SU-DHL-6 (cell line): ENCODE measurements at regions not wholly inside any gene's neighbourhood (a gene's known extent, or its start where the extent isn't known, plus 50 kb on each side); places are given as distances from the start of the nearest gene placed in this dataset.

ENCODE experiments used
- H2AFZ ChIP-seq: fragments of 200-600 bp; sonication (generic); 2 replicates; pipeline ENCODE4 v1.6.1; 2014; ENCODE audit warnings: low read depth, mild to moderate bottlenecking, moderate library complexity, mixed read lengths, antibody characterized with exemption, low read length; ENCODE audit not compliant: severe bottlenecking
- H3F3A ChIP-seq: fragments of 200-600 bp; shearing (Covaris generic); 2 replicates; pipeline ENCODE4 v1.6.0; 2016; ENCODE audit warnings: antibody characterized with exemption, mild to moderate bottlenecking; ENCODE audit not compliant: insufficient read depth
- H3K27ac ChIP-seq: fragments of 200-600 bp; sonication (generic); 2 replicates; pipeline ENCODE4 v1.5.1; 2016; ENCODE audit warnings: low read depth, mild to moderate bottlenecking, low read length, moderate library complexity, mixed read lengths
- H3K27me3 ChIP-seq: fragments of 200-600 bp; sonication (generic), shearing (Covaris generic); 2 replicates; pipeline ENCODE4 v1.6.0; 2014; ENCODE audit warnings: mild to moderate bottlenecking, low read length
- H3K36me3 ChIP-seq: fragments of 200-600 bp; sonication (generic); 2 replicates; pipeline ENCODE4 v1.6.1; 2014; ENCODE audit warnings: mild to moderate bottlenecking, low read length, mixed read lengths
- H3K4me2 ChIP-seq: fragments of 300-600, 200-600 bp; shearing (Covaris generic), sonication (generic); 2 replicates; pipeline ENCODE4 v1.6.0; 2014; ENCODE audit warnings: low read length, low read depth, mild to moderate bottlenecking; ENCODE audit not compliant: poor library complexity, severe bottlenecking
- H3K4me3 ChIP-seq: fragments of 200-600 bp; sonication (generic); 2 replicates; pipeline ENCODE4 v1.5.1; 2014; ENCODE audit warnings: antibody characterized with exemption, low read length, mild to moderate bottlenecking, mixed read lengths; ENCODE audit not compliant: insufficient read depth, poor library complexity, severe bottlenecking
- H3K79me2 ChIP-seq: fragments of 200-600 bp; sonication (generic); 2 replicates; pipeline ENCODE4 v1.6.1; 2014; ENCODE audit warnings: mild to moderate bottlenecking, low read length, moderate library complexity; ENCODE audit not compliant: insufficient read depth
- H3K9ac ChIP-seq: fragments of 200-600 bp; sonication (generic); 2 replicates; pipeline ENCODE4 v1.7.0; 2014; ENCODE audit warnings: mild to moderate bottlenecking, low read length
- H3K9me2 ChIP-seq: fragments of 200-600 bp; sonication (generic); replicated peaks from 2 replicates; pipeline ENCODE4 v1.6.1; 2014; ENCODE audit warnings: low read length; ENCODE audit not compliant: insufficient read depth
- H3K9me3 ChIP-seq: fragments of 200-600 bp; sonication (generic); 2 replicates; pipeline ENCODE4 v1.6.1; 2014; ENCODE audit warnings: low read length, mixed read lengths; ENCODE audit not compliant: insufficient read depth
- H4K20me1 ChIP-seq: fragments of 200-600 bp; sonication (generic); 2 replicates; pipeline ENCODE4 v1.6.1; 2014; ENCODE audit warnings: low read depth, mild to moderate bottlenecking, antibody characterized with exemption, low read length, moderate library complexity, mixed read lengths
- EZH2phosphoT487 ChIP-seq: fragments of 200-600 bp; sonication (generic), shearing (Covaris generic); conservative IDR thresholded peaks from 2 replicates; pipeline ENCODE4 v1.6.1; 2018; ENCODE audit warnings: mild to moderate bottlenecking, antibody characterized with exemption, low read length, moderate library complexity, mixed read lengths
- TF ChIP-seq, protein P1 (sequence below): fragments of 200-600 bp; sonication (generic); IDR thresholded peaks from one replicate; pipeline ENCODE4 v1.5.1; 2017; ENCODE audit warnings: antibody characterized with exemption, mild to moderate bottlenecking, low read length, moderate library complexity; ENCODE audit not compliant: insufficient read depth, poor library complexity, severe bottlenecking

DNA sequence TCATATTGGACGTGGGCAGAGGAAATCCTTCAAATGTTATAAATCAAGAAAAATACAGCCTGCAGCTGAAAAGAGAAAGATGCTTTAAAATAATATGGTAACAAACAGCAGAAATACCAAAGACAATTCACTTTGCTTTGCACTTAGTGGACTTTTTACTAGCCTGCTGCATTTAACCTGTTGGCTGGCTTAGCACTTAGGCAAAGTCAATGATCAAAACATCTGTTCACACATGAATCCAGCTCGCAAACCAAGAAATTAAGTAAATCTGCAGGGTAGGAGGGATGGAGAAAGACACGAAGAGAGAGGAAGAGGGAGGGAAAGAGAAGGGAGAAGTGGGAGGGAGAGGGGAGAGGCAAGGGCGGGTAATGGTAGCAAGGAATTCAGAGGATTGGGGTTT, 103.6 kb upstream of the RAB4A start:
- H2AFZ ChIP-seq: no peak overlapping the region
- H3K9me2 ChIP-seq: no peaks in the 10 kb centered on the region
- no peaks in the 10 kb centered on the region for H3K36me3 ChIP-seq
- H3K4me3 ChIP-seq: no peak overlapping the region
- TF ChIP-seq, protein P1, sequence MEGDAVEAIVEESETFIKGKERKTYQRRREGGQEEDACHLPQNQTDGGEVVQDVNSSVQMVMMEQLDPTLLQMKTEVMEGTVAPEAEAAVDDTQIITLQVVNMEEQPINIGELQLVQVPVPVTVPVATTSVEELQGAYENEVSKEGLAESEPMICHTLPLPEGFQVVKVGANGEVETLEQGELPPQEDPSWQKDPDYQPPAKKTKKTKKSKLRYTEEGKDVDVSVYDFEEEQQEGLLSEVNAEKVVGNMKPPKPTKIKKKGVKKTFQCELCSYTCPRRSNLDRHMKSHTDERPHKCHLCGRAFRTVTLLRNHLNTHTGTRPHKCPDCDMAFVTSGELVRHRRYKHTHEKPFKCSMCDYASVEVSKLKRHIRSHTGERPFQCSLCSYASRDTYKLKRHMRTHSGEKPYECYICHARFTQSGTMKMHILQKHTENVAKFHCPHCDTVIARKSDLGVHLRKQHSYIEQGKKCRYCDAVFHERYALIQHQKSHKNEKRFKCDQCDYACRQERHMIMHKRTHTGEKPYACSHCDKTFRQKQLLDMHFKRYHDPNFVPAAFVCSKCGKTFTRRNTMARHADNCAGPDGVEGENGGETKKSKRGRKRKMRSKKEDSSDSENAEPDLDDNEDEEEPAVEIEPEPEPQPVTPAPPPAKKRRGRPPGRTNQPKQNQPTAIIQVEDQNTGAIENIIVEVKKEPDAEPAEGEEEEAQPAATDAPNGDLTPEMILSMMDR: no peak
- no peak for TF ChIP-seq EZH2phosphoT487
- H3F3A ChIP-seq: no peaks in the 10 kb centered on the region
- H3K9me3 ChIP-seq: no peaks in the 10 kb centered on the region
- no peak overlapping the region for H3K4me2 ChIP-seq
- no peaks in the 10 kb centered on the region for H3K79me2 ChIP-seq
- no peaks in the 10 kb centered on the region for H3K27me3 ChIP-seq
- no peak overlapping the region for H3K27ac ChIP-seq
- no peak overlapping the region for H3K9ac ChIP-seq
- no peaks in the 10 kb centered on the region for H4K20me1 ChIP-seq

DNA sequence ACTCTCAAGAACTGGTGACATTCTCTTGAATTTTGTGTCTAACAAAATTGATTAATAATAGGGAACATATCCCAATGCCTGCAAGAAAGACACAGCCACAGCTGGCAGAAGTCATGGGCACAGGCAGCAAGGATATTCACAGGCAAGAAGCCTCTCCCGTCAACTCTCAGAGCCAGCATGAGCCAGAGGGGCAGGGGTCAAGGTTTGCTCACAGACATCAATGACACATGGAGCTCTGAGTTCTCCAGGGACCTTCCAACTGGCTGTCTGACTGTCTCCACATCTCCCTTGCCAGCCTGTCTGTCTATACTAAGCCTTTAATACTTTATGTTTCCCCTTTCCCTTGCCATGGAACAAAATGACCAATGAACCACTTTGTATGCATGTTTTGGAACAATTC, 101.5 kb upstream of the RAB4A start:
- Histone ChIP-seq H4K20me1 (no peaks in the 10 kb centered on the region), H3K36me3 (no peaks in the 10 kb centered on the region), H3K9me2 (no peaks in the 10 kb centered on the region), H3F3A (no peaks in the 10 kb centered on the region), H2AFZ (no peak overlapping the region), H3K27me3 (no peaks in the 10 kb centered on the region), H3K9me3 (no peaks in the 10 kb centered on the region), H3K27ac (no peak overlapping the region), H3K79me2 (no peaks in the 10 kb centered on the region), H3K9ac (no peak overlapping the region), H3K4me2 (no peak overlapping the region), H3K4me3 (no peak overlapping the region)
- no peak for TF ChIP-seq EZH2phosphoT487
- TF ChIP-seq, protein P1: no peak

DNA sequence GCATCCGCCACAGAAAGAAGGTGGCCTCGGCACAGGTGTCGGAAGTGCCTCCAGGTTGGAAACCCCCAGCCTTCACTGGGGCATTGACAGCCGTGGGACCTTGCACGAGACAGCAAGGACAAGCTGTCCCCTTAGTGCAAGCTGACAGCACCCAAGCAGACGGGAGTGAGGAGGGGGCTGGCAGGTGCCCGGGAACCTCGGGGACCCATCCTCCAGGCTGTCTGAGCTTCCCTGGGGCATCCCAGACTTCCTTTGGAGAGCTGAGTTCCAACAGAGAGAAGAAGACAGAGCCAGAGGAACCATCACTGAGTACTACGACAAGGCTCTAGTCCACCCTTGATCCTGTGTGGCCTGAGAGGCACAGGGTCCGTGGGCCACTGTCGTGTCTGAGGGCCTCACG, 100.6 kb upstream of the RAB4A start:
- Histone ChIP-seq H4K20me1 (no peaks in the 10 kb centered on the region), H3K36me3 (no peaks in the 10 kb centered on the region), H3K27ac (no peak overlapping the region), H3K4me3 (no peak overlapping the region), H3K9ac (no peak overlapping the region), H3K27me3 (no peaks in the 10 kb centered on the region), H3K4me2 (no peak overlapping the region), H3K9me3 (no peaks in the 10 kb centered on the region), H3F3A (no peaks in the 10 kb centered on the region), H3K9me2 (no peaks in the 10 kb centered on the region), H3K79me2 (no peaks in the 10 kb centered on the region), H2AFZ (no peak overlapping the region)
- no peak for TF ChIP-seq EZH2phosphoT487
- TF ChIP-seq, protein P1: no peak
